HG03575 (cell line): ENCODE measurements at regions not wholly inside any gene's neighbourhood (a gene's known extent, or its start where the extent isn't known, plus 50 kb on each side); places are given as distances from the start of the nearest gene placed in this dataset.
"Not testable (repeated sequence)": the region's sequence is repeated elsewhere in the genome, so short reads cannot be mapped to it uniquely, and the experiment has no call there.

ENCODE experiments used
- ATAC-seq: cut with Tn5 transposase; IDR thresholded peaks from one replicate; pipeline ENCODE4 v1.9.1; 2021; ENCODE audit not compliant: unreplicated experiment, insufficient number of reproducible peaks, low FRiP score; ENCODE audit errors: extremely low read depth

GRCh38 chr14:22251090-22251489, 337.9 kb downstream of the DAD1 start:
- no peak for ATAC-seq

DNA sequence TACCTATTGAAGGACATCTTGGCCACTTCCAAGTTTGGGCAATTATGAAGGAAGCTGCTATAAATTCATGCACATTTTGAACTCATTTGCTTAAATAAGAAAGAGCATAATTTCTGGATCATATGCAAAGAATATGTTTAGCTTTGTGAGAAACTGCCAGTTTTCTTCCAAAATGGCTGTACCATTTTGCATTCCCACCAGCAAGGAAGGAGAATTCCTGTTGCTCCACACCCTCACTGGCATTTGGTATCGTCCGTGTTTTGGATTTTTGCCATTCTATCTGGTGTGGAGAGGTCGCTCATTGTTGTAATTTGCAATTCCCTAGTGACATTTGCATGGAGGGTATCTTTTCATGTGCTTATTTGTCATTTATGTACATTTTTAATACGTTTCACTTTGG, 339.3 kb downstream of the DAD1 start:
- no peak for ATAC-seq

GRCh38 chr14:22243971-22244581, 344.9 kb downstream of the DAD1 start:
- no peak for ATAC-seq

- ATAC-seq, result not testable (repeated sequence)
Observed at GRCh38 chr14:22238320-22238719, 350.7 kb downstream of the DAD1 start.

DNA sequence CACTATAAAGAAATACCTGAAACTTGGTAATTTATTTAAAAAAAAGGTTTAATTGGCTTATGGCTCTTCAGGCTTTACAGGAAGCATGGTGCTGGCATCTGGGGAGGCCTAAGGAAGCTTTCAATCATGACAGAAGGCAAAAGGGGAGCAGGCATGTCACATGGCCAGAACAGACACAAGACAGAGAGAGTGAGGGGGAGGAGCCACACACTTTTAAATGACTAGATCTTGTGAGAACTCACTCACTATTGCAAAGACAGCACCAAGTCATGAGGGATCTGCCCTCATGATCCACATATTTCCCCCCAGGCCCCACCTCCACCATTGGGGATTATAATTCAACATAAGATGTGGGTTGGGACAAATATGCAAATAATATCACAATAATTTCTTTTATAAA, 355.6 kb downstream of the DAD1 start:
- no peak for ATAC-seq

DNA sequence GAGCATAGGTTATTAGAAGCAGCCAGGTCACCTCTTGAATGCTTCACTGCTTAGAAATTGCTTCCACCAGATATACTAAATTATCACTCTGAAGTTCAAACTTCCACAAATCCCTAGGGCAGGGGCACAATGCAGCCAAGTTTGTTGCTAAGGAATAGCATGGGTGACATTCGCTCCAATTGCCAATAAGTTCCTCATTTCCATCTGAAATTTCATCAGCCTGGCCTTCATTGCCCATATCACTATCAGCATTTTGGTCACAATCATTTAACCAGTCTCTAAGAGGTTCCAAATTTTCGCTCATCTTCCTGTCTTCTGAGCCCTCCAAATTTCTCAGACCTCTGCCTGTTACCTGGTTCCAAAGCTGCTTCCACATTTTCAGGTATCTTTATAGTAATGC, 356.1 kb downstream of the DAD1 start:
- ATAC-seq, result no peak

DNA sequence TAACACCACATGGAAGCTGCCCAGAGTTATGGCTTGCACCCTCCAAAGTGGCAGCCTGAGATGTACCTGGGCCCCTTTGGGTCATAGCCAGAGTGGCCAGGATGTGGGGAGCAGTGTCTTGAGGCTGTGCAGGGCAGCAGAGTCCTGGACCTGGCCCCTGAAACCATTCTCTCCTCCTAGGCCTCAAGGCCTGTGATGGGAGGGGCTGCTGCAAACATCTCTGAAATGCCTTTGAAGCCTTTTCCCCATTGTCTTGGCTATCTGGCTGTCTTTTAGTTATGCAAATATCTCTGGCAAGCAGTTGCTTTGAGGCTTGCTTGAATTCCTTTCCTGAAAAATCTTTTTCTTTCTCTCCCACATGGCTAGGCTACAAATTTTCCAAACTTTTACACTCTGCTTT, 356.5 kb downstream of the DAD1 start:
- ATAC-seq, result no peak

DNA sequence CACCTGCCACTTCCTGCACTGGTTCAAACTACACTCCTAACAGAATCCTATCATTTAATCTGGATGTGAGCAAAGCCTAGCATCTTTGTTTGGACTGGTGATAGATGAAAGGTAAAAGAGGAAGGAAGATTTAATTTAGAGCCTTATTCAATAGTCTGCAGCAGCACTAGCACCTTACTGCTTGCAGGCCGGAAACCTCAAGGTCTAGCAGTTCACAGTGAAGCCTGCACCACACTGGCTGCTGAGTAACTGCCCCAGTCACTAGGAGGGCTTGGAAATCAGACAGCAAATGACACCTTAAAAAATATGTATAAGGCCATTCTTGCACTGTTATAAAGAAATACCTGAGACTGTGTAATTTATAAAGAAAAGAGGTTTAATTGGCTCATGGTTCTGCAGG, 358.0 kb downstream of the DAD1 start:
- no peak for ATAC-seq

DNA sequence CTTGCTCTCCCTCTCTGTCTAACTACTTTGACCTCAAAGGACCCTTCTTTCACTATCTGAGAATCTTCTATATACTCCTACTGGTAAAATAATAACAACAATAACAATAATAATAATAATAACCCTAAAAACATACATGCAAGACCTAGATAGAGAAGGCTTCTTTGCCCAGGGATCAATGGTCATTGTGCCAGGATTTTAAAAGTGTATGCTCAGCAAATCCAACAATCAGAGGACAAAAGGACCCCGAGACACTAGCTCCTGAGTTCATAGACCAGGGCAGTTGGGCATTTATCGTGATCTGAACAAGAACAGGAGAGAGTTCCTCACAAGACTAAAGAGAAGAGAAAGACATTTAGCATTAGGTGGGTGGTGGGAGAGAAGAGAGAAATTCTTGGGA, 358.5 kb downstream of the DAD1 start:
- no peak for ATAC-seq

GRCh38 chr14:22227084-22227483, 361.9 kb downstream of the DAD1 start:
- no peak for ATAC-seq

- ATAC-seq, result no peak
Observed at GRCh38 chr14:22226381-22226780, 362.6 kb downstream of the DAD1 start.

GRCh38 chr14:22225516-22226140, 363.4 kb downstream of the DAD1 start:
- ATAC-seq, result no peak

DNA sequence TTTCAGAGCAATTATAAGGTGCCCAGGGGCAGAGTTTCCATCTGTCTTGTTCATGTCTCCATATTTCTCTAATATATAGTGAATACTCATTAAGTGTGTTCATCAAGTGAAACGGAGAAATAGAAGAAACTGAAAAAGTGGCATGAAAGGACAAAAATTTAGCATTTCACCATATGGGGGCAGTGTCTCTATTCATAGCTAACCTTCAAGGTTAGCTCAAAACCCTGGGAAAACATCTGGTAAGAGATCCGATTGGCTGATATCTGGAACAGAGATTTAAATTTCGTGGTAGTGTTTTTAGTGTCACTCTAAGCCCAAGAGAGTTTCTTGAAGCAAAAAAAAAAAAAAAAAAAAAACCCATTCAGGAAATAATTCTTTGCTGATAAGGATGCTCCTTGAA, 367.5 kb downstream of the DAD1 start:
- ATAC-seq, result no peak

DNA sequence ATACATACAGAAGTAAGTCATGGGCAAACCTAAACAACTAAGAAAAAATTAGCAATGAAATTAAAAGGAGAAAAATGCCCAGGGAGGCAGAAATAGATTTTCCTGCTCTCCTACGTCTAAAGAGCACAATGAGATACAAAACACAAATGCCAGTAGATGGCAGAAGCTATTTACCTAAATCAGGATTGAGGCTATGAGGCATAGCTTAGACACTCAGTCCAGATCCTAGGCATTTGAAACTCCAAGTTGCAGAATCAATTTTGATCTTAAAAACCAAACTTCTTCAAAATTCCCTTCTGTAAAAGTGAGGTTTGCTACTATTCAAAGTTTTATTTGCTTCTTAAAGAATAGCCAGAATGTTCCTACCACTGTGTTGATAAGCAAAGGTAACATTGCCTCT, 368.6 kb downstream of the DAD1 start:
- ATAC-seq, result no peak

DNA sequence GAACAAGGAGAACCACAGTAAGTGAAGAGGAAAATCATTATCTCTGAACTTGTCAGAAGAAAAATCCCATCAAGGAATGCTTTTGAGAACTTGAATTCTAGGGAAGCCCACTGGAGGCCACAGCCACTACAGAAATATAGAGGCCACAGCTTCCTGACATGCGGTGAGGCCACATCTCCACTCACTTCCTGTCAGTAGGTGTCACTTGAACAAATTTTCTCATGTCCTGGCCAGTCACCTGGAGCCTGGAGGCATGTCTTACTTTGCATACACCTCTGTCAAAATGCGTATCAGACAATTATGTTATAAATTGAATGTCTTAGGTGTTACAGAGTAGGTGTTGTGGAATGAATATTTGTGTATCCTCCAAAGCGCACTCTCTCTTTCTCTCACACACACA, 370.3 kb downstream of the DAD1 start:
- no peak for ATAC-seq

GRCh38 chr14:22213120-22213519, 375.9 kb downstream of the DAD1 start:
- no peak for ATAC-seq

GRCh38 chr14:22210906-22211305, 378.1 kb downstream of the DAD1 start:
- no peak for ATAC-seq

DNA sequence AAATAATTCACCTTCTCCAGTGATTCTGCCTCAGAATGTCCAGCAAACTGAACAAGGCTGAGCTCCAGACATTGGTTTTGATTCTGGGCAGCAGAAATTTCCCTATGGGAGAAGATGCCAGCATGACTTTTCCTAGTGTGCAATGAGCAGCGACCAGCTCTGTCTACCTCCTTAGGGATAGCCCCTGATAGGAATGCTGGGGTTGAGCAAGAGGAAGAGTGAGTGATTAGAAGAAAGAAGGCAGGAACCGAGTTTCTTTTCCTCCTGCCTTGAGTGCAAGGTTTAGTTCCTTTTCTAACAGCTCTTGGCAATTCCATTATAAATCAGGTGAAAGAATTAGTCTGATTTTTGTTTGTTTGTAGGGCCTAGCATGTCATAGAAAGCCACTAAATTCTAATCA, 379.0 kb downstream of the DAD1 start:
- no peak for ATAC-seq

DNA sequence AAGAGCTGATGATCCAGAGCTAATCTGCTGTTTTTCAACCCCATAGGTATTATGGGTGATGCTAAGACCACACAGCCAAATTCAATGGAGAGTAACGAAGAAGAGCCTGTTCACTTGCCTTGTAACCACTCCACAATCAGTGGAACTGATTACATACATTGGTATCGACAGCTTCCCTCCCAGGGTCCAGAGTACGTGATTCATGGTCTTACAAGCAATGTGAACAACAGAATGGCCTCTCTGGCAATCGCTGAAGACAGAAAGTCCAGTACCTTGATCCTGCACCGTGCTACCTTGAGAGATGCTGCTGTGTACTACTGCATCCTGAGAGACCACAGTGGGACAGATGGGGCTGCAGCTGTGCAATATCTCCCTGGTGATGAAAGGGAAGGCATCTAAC, 386.0 kb downstream of the DAD1 start:
- ATAC-seq, result no peak

- no peak for ATAC-seq
Observed at GRCh38 chr14:22202313-22202712, 386.7 kb downstream of the DAD1 start.

DNA sequence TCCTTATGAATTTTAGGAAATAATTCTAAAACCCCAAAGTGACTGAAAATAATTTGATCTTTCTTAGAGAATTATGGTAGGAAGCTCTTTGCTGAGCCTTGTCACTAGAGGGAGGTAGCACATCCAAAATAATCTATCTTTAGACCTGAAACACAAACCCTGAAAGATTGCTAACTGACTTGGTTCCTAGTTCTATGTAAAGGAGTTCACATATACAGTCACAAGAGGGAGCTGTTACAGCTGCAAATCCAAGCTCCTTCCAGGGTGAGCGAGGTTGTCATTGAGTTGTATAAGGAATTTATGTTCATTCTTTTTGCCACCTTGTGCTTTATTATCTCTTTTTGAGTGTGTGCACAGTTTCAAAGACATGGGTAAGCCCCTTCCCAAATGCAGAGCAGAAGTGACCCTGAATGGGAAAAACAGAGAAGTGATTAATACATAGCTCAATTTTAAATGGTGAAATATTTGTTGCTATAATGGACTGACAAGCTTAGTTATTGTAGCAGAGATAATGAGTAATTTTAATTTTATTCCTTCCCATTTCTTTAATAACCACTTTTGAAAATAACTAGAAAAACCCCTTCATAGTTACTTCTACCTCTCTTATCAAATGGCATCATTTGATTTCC, 387.9 kb downstream of the DAD1 start:
- no peak for ATAC-seq
